Naive thymus-derived CD4-positive, alpha-beta T cell (primary cell): ENCODE measurements at regions not wholly inside any gene's neighbourhood (a gene's known extent, or its start where the extent isn't known, plus 50 kb on each side); places are given as distances from the start of the nearest gene placed in this dataset.

Experiments
- ATAC-seq: fragments of 150-1000 bp; cut with Tn5 transposase; 2 replicates; pipeline ENCODE4 v1.10.0; 2021; ENCODE audit warnings: mild to moderate bottlenecking, moderate library complexity
- CTCF ChIA-PET: fragments of 350-600 bp; sonication (Branson Sonifier 250); formaldehyde crosslinking; loops from one replicate; lab custom pipeline; 2021; ENCODE audit warnings: antibody characterized with exemption; lab: Charles Lee
- POLR2A ChIA-PET: fragments of 350-600 bp; sonication (Branson Sonifier 250); formaldehyde crosslinking; loops from one replicate; lab custom pipeline; 2021; ENCODE audit warnings: antibody characterized with exemption, inconsistent platforms; lab: Charles Lee
- DNase-seq, 9 donors: peaks; one replicate each; pipeline versions ENCODE4 v3.0.0 to v3.0.0-alpha.2; 2020 to 2022; ENCODE audit warnings: mixed read lengths in 1 of 9
- H3K27ac ChIP-seq: one replicate; pipeline ENCODE4 v1.7.0; 2013; ENCODE audit warnings: mild to moderate bottlenecking, low read depth, low read length, moderate library complexity
- H3K27me3 ChIP-seq, 2 donors: one replicate each; pipeline ENCODE4 v1.7.0; 2013; ENCODE audit warnings: low read length in 2 of 2, mild to moderate bottlenecking in 2 of 2, moderate library complexity in 2 of 2; ENCODE audit not compliant: control insufficient read depth in 2 of 2, insufficient read depth in 2 of 2
- H3K36me3 ChIP-seq, 3 experiments: 1 replicate in 2 of 3; 2 replicates in 1 of 3; pipeline ENCODE4 v1.7.0; 2013; ENCODE audit warnings: low read length in 3 of 3, mild to moderate bottlenecking in 3 of 3, moderate library complexity in 1 of 3; ENCODE audit not compliant: insufficient read depth in 3 of 3, control insufficient read depth in 2 of 3
- H3K4me1 ChIP-seq, 2 donors: one replicate each; pipeline ENCODE4 v1.7.0; 2013; ENCODE audit warnings: low read length in 2 of 2, mild to moderate bottlenecking in 2 of 2, moderate library complexity in 1 of 2; ENCODE audit not compliant: control insufficient read depth in 2 of 2, insufficient read depth in 2 of 2
- H3K4me3 ChIP-seq: 2 replicates; pipeline ENCODE4 v1.7.0; 2013; ENCODE audit warnings: mild to moderate bottlenecking, low read length
- H3K9me3 ChIP-seq, 3 experiments: 1 replicate in 2 of 3; 2 replicates in 1 of 3; pipeline ENCODE4 v1.7.0; 2013; ENCODE audit warnings: low read length in 3 of 3; ENCODE audit not compliant: control insufficient read depth in 2 of 3
- H3K27ac Mint-ChIP-seq, 9 donors: one replicate each; pipeline ENCODE4 v1.8.0; 2020 to 2022; ENCODE audit warnings: mixed read lengths in 9 of 9, mild to moderate bottlenecking in 8 of 9, moderate library complexity in 5 of 9, inconsistent platforms in 2 of 9
- H3K27me3 Mint-ChIP-seq, 5 donors: one replicate each; pipeline ENCODE4 v1.8.0; 2021 to 2022; ENCODE audit warnings: mixed read lengths in 5 of 5, mild to moderate bottlenecking in 1 of 5
- H3K36me3 Mint-ChIP-seq, 5 donors: one replicate each; pipeline ENCODE4 v1.8.0; 2020 to 2022; ENCODE audit warnings: mixed read lengths in 5 of 5, mild to moderate bottlenecking in 3 of 5, inconsistent platforms in 1 of 5
- H3K4me1 Mint-ChIP-seq, 7 donors: one replicate each; pipeline ENCODE4 v1.8.0; 2020 to 2022; ENCODE audit warnings: mixed read lengths in 7 of 7, mild to moderate bottlenecking in 3 of 7, inconsistent platforms in 1 of 7
- H3K4me3 Mint-ChIP-seq, 10 donors: one replicate each; pipeline ENCODE4 v1.8.0; 2020 to 2022; ENCODE audit warnings: mild to moderate bottlenecking in 10 of 10, mixed read lengths in 10 of 10, moderate library complexity in 6 of 10, inconsistent platforms in 2 of 10
- H3K9me3 Mint-ChIP-seq, 11 donors: one replicate each; pipeline ENCODE4 v1.8.0; 2020 to 2022; ENCODE audit warnings: mixed read lengths in 11 of 11, mild to moderate bottlenecking in 4 of 11, inconsistent platforms in 1 of 11, moderate library complexity in 1 of 11
- intact Hi-C, 2 donors: fragments of 100-400 bp; cut with micrococcal nuclease; formaldehyde crosslinking; loops; one replicate each; pipeline ENCODE4 v1.15.1; 2023

GRCh38 chr16:64363039-64363438 lies 758.8 kb downstream of the CDH11 start:
- ATAC-seq = no peak
- Histone ChIP-seq H3K27me3 (no peaks in the 10 kb centered on the region), H3K27ac (no peak overlapping the region), H3K4me3 (no peak overlapping the region), H3K36me3 (no peaks in the 10 kb centered on the region), H3K4me1 (no peaks in the 10 kb centered on the region), H3K9me3 (no peaks in the 10 kb centered on the region)
- no peak overlapping the region for H3K27ac Mint-ChIP-seq
- ChIA-PET CTCF (no interaction called here), POLR2A (no interaction called here)
- no peaks in the 10 kb centered on the region for H3K4me1 Mint-ChIP-seq
- intact Hi-C loops = no loop called here
- H3K27me3 Mint-ChIP-seq = no peaks in the 10 kb centered on the region
- H3K9me3 Mint-ChIP-seq = peaks cover 0 to 26% (median 7%) of the 10 kb centered on the region in 11 donors
- H3K4me3 Mint-ChIP-seq = no peak overlapping the region
- no peaks in the 10 kb centered on the region for H3K36me3 Mint-ChIP-seq
- DNase-seq = no peak

- H3K4me3 Mint-ChIP-seq = no peak overlapping the region
- DNase-seq = no peak
- no peaks in the 10 kb centered on the region for H3K27me3 Mint-ChIP-seq
- no peak overlapping the region for H3K27ac Mint-ChIP-seq
- Histone ChIP-seq H3K4me3 (no peak overlapping the region), H3K27ac (no peak overlapping the region), H3K4me1 (no peaks in the 10 kb centered on the region), H3K27me3 (no peaks in the 10 kb centered on the region), H3K9me3 (no peaks in the 10 kb centered on the region), H3K36me3 (no peaks in the 10 kb centered on the region)
- H3K9me3 Mint-ChIP-seq = peaks cover 1 to 28% (median 7%) of the 10 kb centered on the region in 11 donors
- CTCF ChIA-PET = no interaction called here
- POLR2A ChIA-PET = no interaction called here
- no peak for ATAC-seq
- intact Hi-C loops = no loop called here
- no peaks in the 10 kb centered on the region for H3K4me1 Mint-ChIP-seq
- no peaks in the 10 kb centered on the region for H3K36me3 Mint-ChIP-seq
Observed at GRCh38 chr16:64362193-64362592, 759.7 kb downstream of the CDH11 start.

GRCh38 chr16:64361753-64362152 lies 760.1 kb downstream of the CDH11 start:
- H3K9me3 ChIP-seq = no peaks in the 10 kb centered on the region
- CTCF ChIA-PET = no interaction called here
- Mint-ChIP-seq H3K9me3 (peaks cover 0 to 28% (median 7%) of the 10 kb centered on the region in 11 donors), H3K27ac (no peak overlapping the region), H3K4me3 (no peak overlapping the region), H3K36me3 (no peaks in the 10 kb centered on the region), H3K27me3 (no peaks in the 10 kb centered on the region), H3K4me1 (no peaks in the 10 kb centered on the region)
- no peak overlapping the region for H3K4me3 ChIP-seq
- no peak overlapping the region for H3K27ac ChIP-seq
- POLR2A ChIA-PET = no interaction called here
- no peaks in the 10 kb centered on the region for H3K36me3 ChIP-seq
- ATAC-seq (no peak), DNase-seq (no peak)
- no peaks in the 10 kb centered on the region for H3K4me1 ChIP-seq
- no peaks in the 10 kb centered on the region for H3K27me3 ChIP-seq
- intact Hi-C loops = no loop called here

GRCh38 chr16:64358291-64358690 lies 763.6 kb downstream of the CDH11 start:
- Histone ChIP-seq H3K27ac (no peak overlapping the region), H3K27me3 (no peaks in the 10 kb centered on the region), H3K4me1 (no peaks in the 10 kb centered on the region), H3K9me3 (no peaks in the 10 kb centered on the region), H3K4me3 (no peak overlapping the region), H3K36me3 (no peaks in the 10 kb centered on the region)
- no peaks in the 10 kb centered on the region for H3K4me1 Mint-ChIP-seq
- no peaks in the 10 kb centered on the region for H3K36me3 Mint-ChIP-seq
- ChIA-PET POLR2A (no interaction called here), CTCF (no interaction called here)
- ATAC-seq (no peak), DNase-seq (no peak)
- H3K4me3 Mint-ChIP-seq = no peak overlapping the region
- H3K9me3 Mint-ChIP-seq = peaks cover 0 to 35% (median 7%) of the 10 kb centered on the region in 11 donors
- intact Hi-C loops = no loop called here
- no peaks in the 10 kb centered on the region for H3K27me3 Mint-ChIP-seq
- H3K27ac Mint-ChIP-seq = no peak overlapping the region

DNA sequence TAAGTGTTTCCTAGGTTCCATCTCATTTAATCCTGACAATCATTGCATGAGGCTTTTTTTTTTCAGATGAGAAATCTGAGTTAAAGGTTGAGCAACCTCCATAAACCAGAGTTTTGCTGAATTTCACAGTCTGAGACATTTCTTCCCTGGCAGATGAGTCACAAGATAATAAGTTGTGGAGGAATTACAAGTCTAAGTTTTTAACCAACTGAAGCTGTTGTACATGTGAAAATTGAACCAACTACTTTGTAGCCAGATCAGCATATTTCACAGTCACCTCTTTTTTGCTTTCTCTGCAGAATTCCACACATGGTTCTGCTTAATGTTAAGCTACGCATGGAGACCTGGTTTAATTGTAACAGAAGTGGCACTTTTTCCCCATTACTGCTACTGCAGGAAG lies 765.6 kb downstream of the CDH11 start:
- ATAC-seq (no peak), DNase-seq (no peak)
- POLR2A ChIA-PET = no interaction called here
- H3K27me3 Mint-ChIP-seq = no peaks in the 10 kb centered on the region
- Histone ChIP-seq H3K4me1 (no peaks in the 10 kb centered on the region), H3K27me3 (no peaks in the 10 kb centered on the region), H3K4me3 (no peak overlapping the region), H3K27ac (no peak overlapping the region), H3K9me3 (no peaks in the 10 kb centered on the region), H3K36me3 (no peaks in the 10 kb centered on the region)
- no peaks in the 10 kb centered on the region for H3K36me3 Mint-ChIP-seq
- H3K4me1 Mint-ChIP-seq = no peaks in the 10 kb centered on the region
- intact Hi-C loops = no loop called here
- no peak overlapping the region for H3K4me3 Mint-ChIP-seq
- peaks cover 2 to 29% (median 7%) of the 10 kb centered on the region in 11 donors for H3K9me3 Mint-ChIP-seq
- H3K27ac Mint-ChIP-seq = no peak overlapping the region
- CTCF ChIA-PET = no interaction called here

GRCh38 chr16:64352246-64352645 lies 769.6 kb downstream of the CDH11 start:
- Histone ChIP-seq H3K4me1 (no peaks in the 10 kb centered on the region), H3K9me3 (no peaks in the 10 kb centered on the region), H3K36me3 (no peaks in the 10 kb centered on the region), H3K4me3 (no peak overlapping the region), H3K27me3 (no peaks in the 10 kb centered on the region), H3K27ac (no peak overlapping the region)
- Mint-ChIP-seq H3K4me3 (no peak overlapping the region), H3K4me1 (no peaks in the 10 kb centered on the region), H3K27me3 (no peaks in the 10 kb centered on the region), H3K9me3 (peaks cover 1 to 29% (median 8%) of the 10 kb centered on the region in 11 donors), H3K36me3 (peaks cover 0 to 4% (median 0%) of the 10 kb centered on the region in 5 donors), H3K27ac (no peak overlapping the region)
- POLR2A ChIA-PET = no interaction called here
- ATAC-seq (no peak), DNase-seq (no peak)
- intact Hi-C loops = no loop called here
- CTCF ChIA-PET = no interaction called here

GRCh38 chr16:64351121-64351520 lies 770.7 kb downstream of the CDH11 start:
- peaks cover 0 to 4% (median 0%) of the 10 kb centered on the region in 5 donors for H3K36me3 Mint-ChIP-seq
- Histone ChIP-seq H3K27ac (no peak overlapping the region), H3K36me3 (no peaks in the 10 kb centered on the region), H3K4me3 (no peak overlapping the region), H3K9me3 (no peaks in the 10 kb centered on the region), H3K27me3 (no peaks in the 10 kb centered on the region), H3K4me1 (no peaks in the 10 kb centered on the region)
- H3K4me1 Mint-ChIP-seq = no peaks in the 10 kb centered on the region
- ChIA-PET CTCF (interaction anchor here (0.6 kb wide), 1 partner anchor 766 kb away, joined by 3 read pairs; no protein-coding TSS in a partner anchor), POLR2A (no interaction called here)
- intact Hi-C loops = no loop called here
- no peak for ATAC-seq
- no peak overlapping the region for H3K27ac Mint-ChIP-seq
- DNase-seq = no peak
- H3K4me3 Mint-ChIP-seq = no peak overlapping the region
- H3K9me3 Mint-ChIP-seq = peaks cover 1 to 26% (median 8%) of the 10 kb centered on the region in 11 donors
- no peaks in the 10 kb centered on the region for H3K27me3 Mint-ChIP-seq
